Breast epithelium (tissue), 4 donors: ENCODE measurements at regions not wholly inside any gene's neighbourhood (a gene's known extent, or its start where the extent isn't known, plus 50 kb on each side); places are given as distances from the start of the nearest gene placed in this dataset.

ENCODE experiments used
- DNase-seq, 2 donors: peaks; one replicate each; pipeline ENCODE4 v3.0.0-alpha.2; 2019; ENCODE audit warnings: low spot score in 2 of 2
- H3K27ac ChIP-seq, 2 donors: fragments of 200-600 bp; sonication (generic) in 1 of 2; one replicate each; pipeline ENCODE4 v1.5.1; 2016 to 2019; ENCODE audit warnings: mild to moderate bottlenecking in 1 of 2
- H3K27me3 ChIP-seq, 2 donors: fragments of 200-600 bp; sonication (generic) in 1 of 2; one replicate each; pipeline versions ENCODE4 v1.5.1 to v1.6.0; 2017 to 2019; ENCODE audit warnings: control low read depth in 1 of 2, mild to moderate bottlenecking in 1 of 2
- H3K36me3 ChIP-seq: fragments of 200-600 bp; one replicate; pipeline ENCODE4 v1.5.1; 2019
- H3K4me1 ChIP-seq, 2 donors: fragments of 200-600 bp; sonication (generic); one replicate each; pipeline ENCODE4 v1.5.1; 2016 to 2019; ENCODE audit warnings: control low read depth in 1 of 2
- H3K4me3 ChIP-seq, 3 donors: fragments of 200-600 bp; sonication (generic); 1 replicate in 2 of 3; 2 replicates in 1 of 3; pipeline ENCODE4 v1.5.1; 2016 to 2019; ENCODE audit warnings: mild to moderate bottlenecking in 3 of 3, moderate library complexity in 2 of 3
- H3K9me3 ChIP-seq, 2 donors: fragments of 200-600 bp; sonication (generic) in 1 of 2; one replicate each; pipeline ENCODE4 v1.5.1; 2016 to 2019; ENCODE audit warnings: control low read depth in 1 of 2
- POLR2A ChIP-seq: fragments of 450-650 bp; IDR thresholded peaks from one replicate; pipeline ENCODE4 v1.6.1; 2016; ENCODE audit warnings: antibody characterized with exemption, mild to moderate bottlenecking, moderate library complexity
- POLR2AphosphoS5 ChIP-seq, 3 donors: sonication (generic); formaldehyde crosslinking; IDR thresholded peaks; one replicate each; pipeline ENCODE4 v1.6.1; 2017; ENCODE audit warnings: antibody characterized with exemption in 3 of 3
- intact Hi-C: fragments of 100-400 bp; cut with DNase I; formaldehyde crosslinking; loops from one replicate; pipeline ENCODE4 v1.15.1; 2023; ENCODE audit warnings: low total_unique reads
- TF ChIP-seq, protein P1 (sequence below), 3 donors: fragments of 450-650 bp; IDR thresholded peaks; one replicate each; pipeline ENCODE4 v1.5.1; 2016 to 2017; ENCODE audit warnings: antibody characterized with exemption in 3 of 3, mild to moderate bottlenecking in 3 of 3, moderate library complexity in 3 of 3

DNA sequence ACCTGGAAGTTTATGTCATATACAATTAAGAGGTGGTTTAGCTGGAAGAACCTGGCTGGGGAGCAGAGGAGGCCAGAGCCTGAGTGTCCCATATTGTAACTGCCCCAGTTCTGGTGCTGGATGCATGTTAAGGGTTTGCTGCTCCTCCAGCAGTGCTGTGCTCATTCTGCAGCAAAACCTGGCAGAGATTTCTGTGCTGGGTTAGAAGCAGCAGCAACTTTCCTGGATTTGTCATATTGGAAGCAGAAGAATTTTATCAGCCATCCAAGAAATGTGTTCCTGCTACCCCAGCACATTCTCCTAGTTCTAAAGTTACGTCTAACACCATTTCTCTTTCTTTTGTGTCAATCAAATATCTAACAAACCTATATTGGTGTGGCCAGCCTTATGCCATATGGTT, 284.1 kb downstream of the TDRD15 start:
- no peak for DNase-seq
- no peak overlapping the region for H3K27ac ChIP-seq
- H3K27me3 ChIP-seq, result no peaks in the 10 kb centered on the region
- intact Hi-C loops, result no loop called here
- H3K4me1 ChIP-seq, result no peaks in the 10 kb centered on the region
- no peaks in the 10 kb centered on the region for H3K9me3 ChIP-seq
- TF ChIP-seq, protein P1, sequence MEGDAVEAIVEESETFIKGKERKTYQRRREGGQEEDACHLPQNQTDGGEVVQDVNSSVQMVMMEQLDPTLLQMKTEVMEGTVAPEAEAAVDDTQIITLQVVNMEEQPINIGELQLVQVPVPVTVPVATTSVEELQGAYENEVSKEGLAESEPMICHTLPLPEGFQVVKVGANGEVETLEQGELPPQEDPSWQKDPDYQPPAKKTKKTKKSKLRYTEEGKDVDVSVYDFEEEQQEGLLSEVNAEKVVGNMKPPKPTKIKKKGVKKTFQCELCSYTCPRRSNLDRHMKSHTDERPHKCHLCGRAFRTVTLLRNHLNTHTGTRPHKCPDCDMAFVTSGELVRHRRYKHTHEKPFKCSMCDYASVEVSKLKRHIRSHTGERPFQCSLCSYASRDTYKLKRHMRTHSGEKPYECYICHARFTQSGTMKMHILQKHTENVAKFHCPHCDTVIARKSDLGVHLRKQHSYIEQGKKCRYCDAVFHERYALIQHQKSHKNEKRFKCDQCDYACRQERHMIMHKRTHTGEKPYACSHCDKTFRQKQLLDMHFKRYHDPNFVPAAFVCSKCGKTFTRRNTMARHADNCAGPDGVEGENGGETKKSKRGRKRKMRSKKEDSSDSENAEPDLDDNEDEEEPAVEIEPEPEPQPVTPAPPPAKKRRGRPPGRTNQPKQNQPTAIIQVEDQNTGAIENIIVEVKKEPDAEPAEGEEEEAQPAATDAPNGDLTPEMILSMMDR (IDR thresholded peaks at IDR 0.05), result no peak
- no peak for TF ChIP-seq POLR2AphosphoS5 (IDR thresholded peaks at IDR 0.05)
- no peak for TF ChIP-seq POLR2A
- no peak overlapping the region for H3K4me3 ChIP-seq
- no peaks in the 10 kb centered on the region for H3K36me3 ChIP-seq

DNA sequence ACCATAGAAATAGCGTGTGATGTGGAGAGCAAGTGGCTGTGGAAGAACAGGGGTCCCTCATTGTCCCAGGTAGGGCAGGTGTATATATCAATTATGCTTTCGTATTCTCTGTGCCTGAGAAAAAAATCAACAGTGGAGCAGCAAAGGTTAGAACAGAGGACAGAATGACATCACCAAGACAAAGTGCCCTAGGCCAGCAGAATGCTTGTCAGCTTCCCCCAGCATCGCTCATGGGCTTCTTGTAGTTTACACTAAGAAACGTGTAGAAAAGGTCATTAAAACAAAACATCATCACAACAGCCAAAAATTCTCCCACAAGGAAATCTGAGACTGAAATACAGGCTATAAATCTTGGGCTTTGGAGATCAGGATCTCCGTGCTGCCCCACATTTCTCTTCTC, 288.0 kb downstream of the TDRD15 start:
- H3K36me3 ChIP-seq, result no peaks in the 10 kb centered on the region
- H3K27ac ChIP-seq, result no peak overlapping the region
- H3K27me3 ChIP-seq, result no peaks in the 10 kb centered on the region
- no peak for DNase-seq
- H3K4me3 ChIP-seq, result no peak overlapping the region
- H3K4me1 ChIP-seq, result no peaks in the 10 kb centered on the region
- H3K9me3 ChIP-seq, result no peaks in the 10 kb centered on the region
- TF ChIP-seq, protein P1 (IDR thresholded peaks at IDR 0.05), result no peak
- TF ChIP-seq POLR2AphosphoS5 (IDR thresholded peaks at IDR 0.05), result no peak
- intact Hi-C loops, result no loop called here

DNA sequence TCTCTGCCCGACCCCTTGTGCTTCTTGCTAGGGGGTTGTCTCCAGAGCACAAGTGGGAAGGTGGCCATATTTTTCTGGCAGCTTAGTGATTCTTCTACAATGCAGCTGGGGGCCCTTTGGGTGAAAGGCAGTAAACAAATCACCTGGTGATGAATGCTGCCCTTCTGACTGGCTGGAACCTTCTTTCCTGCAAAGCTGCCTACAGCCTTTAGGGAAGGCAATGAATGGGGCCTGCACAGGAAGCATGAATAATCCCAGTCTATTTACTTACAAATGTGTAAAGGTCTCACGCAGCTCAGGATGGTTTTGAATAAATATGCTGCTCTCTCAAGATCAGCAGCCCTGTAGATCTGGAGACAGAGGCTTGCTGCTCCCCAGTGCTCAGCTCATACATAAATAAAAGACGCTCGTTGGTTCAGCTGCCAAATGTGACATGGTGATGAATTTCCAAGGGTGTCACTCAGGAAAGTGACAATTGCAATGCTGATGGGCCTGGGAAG, 289.2 kb downstream of the TDRD15 start:
- no peak overlapping the region for H3K4me3 ChIP-seq
- intact Hi-C loops, result no loop called here
- no peaks in the 10 kb centered on the region for H3K4me1 ChIP-seq
- no peak for DNase-seq
- H3K27me3 ChIP-seq, result no peaks in the 10 kb centered on the region
- no peaks in the 10 kb centered on the region for H3K36me3 ChIP-seq
- no peaks in the 10 kb centered on the region for H3K9me3 ChIP-seq
- no peak overlapping the region for H3K27ac ChIP-seq
- TF ChIP-seq POLR2AphosphoS5 (IDR thresholded peaks at IDR 0.05), result no peak
- TF ChIP-seq, protein P1 (IDR thresholded peaks at IDR 0.05), result no peak
- no peak for TF ChIP-seq POLR2A

DNA sequence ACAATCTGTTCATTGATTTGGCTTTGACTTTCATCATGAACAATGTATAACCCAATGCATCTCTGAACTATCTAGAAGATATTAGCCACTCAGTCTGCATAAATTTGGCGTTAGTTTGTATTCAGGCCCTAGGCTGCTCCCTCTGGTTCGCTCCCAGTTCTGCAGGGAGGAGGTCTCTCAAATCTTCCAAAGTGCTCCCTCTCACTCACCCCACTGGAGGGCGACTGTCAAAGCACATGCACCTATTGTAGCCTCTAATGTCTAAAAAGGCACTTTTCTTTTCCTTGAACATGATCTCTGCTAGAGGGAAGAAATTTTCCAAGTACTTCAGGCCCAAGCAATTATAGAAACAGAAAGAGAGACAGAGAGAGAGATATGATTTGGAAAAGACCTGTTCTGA, 291.5 kb downstream of the TDRD15 start:
- intact Hi-C loops, result no loop called here
- DNase-seq, result no peak
- Histone ChIP-seq H3K27ac (no peak overlapping the region), H3K9me3 (no peaks in the 10 kb centered on the region), H3K4me3 (no peak overlapping the region), H3K4me1 (no peaks in the 10 kb centered on the region), H3K27me3 (no peaks in the 10 kb centered on the region), H3K36me3 (no peaks in the 10 kb centered on the region)
- TF ChIP-seq, protein P1 (IDR thresholded peaks at IDR 0.05), result no peak
- TF ChIP-seq POLR2A (no peak), POLR2AphosphoS5 (IDR thresholded peaks at IDR 0.05) (no peak)

DNA sequence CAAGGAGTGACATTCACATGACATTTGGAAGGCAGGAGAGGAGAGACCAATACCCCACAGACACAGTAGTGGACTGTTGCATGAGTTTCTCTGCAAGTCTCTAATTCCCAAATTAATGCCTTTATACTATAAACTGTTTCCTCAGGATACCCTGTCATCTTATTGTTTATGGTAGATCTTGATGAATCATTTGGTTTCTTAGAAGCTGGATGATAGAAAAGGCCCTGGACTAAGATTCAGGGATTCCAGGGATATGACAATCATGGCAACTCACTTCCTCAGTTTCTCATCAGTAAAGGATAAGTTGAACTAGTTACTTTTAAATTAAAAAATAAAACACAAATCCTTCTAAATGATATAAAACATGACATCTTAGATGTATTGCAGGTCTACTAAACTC, 292.5 kb downstream of the TDRD15 start:
- Histone ChIP-seq H3K27ac (no peak overlapping the region), H3K36me3 (no peaks in the 10 kb centered on the region), H3K9me3 (no peaks in the 10 kb centered on the region), H3K4me1 (no peaks in the 10 kb centered on the region), H3K27me3 (no peaks in the 10 kb centered on the region), H3K4me3 (no peak overlapping the region)
- DNase-seq, result no peak
- TF ChIP-seq, protein P1 (IDR thresholded peaks at IDR 0.05), result no peak
- TF ChIP-seq POLR2A (no peak), POLR2AphosphoS5 (IDR thresholded peaks at IDR 0.05) (no peak)
- intact Hi-C loops, result no loop called here
